HG03060 (cell line): ENCODE measurements at regions not wholly inside any gene's neighbourhood (a gene's known extent, or its start where the extent isn't known, plus 50 kb on each side); places are given as distances from the start of the nearest gene placed in this dataset.

Source experiments
- ATAC-seq: cut with Tn5 transposase; IDR thresholded peaks from one replicate; pipeline ENCODE4 v1.9.1; 2021; ENCODE audit warnings: low read depth, moderate number of reproducible peaks; ENCODE audit not compliant: unreplicated experiment

- no peak for ATAC-seq
Measured at GRCh38 chr4:24174602-24175001, 284.8 kb upstream of the PPARGC1A start.

GRCh38 chr4:24172406-24172805 is 282.6 kb upstream of the PPARGC1A start:
- no peak for ATAC-seq

GRCh38 chr4:24169956-24170355 is 280.1 kb upstream of the PPARGC1A start:
- ATAC-seq: no peak

- ATAC-seq: no peak
Measured at GRCh38 chr4:24168658-24169057, 278.8 kb upstream of the PPARGC1A start.

GRCh38 chr4:24166501-24166900 is 276.7 kb upstream of the PPARGC1A start:
- ATAC-seq: no peak

- ATAC-seq: no peak
Measured at GRCh38 chr4:24164797-24165196, 274.9 kb upstream of the PPARGC1A start.

- ATAC-seq: no peak
Measured at GRCh38 chr4:24164054-24164693, 274.3 kb upstream of the PPARGC1A start.

- no peak for ATAC-seq
Measured at GRCh38 chr4:24163314-24163713, 273.5 kb upstream of the PPARGC1A start.

GRCh38 chr4:24160358-24160757 is 270.5 kb upstream of the PPARGC1A start:
- no peak for ATAC-seq

GRCh38 chr4:24158031-24158430 is 268.2 kb upstream of the PPARGC1A start:
- ATAC-seq: no peak

GRCh38 chr4:24150034-24150433 is 260.2 kb upstream of the PPARGC1A start:
- no peak for ATAC-seq

GRCh38 chr4:24146127-24146526 is 256.3 kb upstream of the PPARGC1A start:
- no peak for ATAC-seq

GRCh38 chr4:24145591-24145990 is 255.7 kb upstream of the PPARGC1A start:
- no peak for ATAC-seq

- ATAC-seq: no peak
Measured at GRCh38 chr4:24144381-24144780, 254.5 kb upstream of the PPARGC1A start.

GRCh38 chr4:24143741-24144140 is 253.9 kb upstream of the PPARGC1A start:
- no peak for ATAC-seq

- ATAC-seq: no peak
Measured at GRCh38 chr4:24141836-24142235, 252.0 kb upstream of the PPARGC1A start.

- ATAC-seq: no peak
Measured at GRCh38 chr4:24140892-24141291, 251.0 kb upstream of the PPARGC1A start.

GRCh38 chr4:24137671-24138601 is 248.1 kb upstream of the PPARGC1A start:
- no peak for ATAC-seq

GRCh38 chr4:24131954-24132673 is 242.3 kb upstream of the PPARGC1A start:
- no peak for ATAC-seq

- ATAC-seq: no peak
Measured at GRCh38 chr4:24130637-24131036, 240.8 kb upstream of the PPARGC1A start.

GRCh38 chr4:24126776-24127175 is 236.9 kb upstream of the PPARGC1A start:
- ATAC-seq: no peak
